ENCODE measurements at regions not wholly inside any gene's neighbourhood (a gene's known extent, or its start where the extent isn't known, plus 50 kb on each side); places are given as distances from the start of the nearest gene placed in this dataset.
"Not testable (repeated sequence)": the region's sequence is repeated elsewhere in the genome, so short reads cannot be mapped to it uniquely, and the experiment has no call there.

DNA sequence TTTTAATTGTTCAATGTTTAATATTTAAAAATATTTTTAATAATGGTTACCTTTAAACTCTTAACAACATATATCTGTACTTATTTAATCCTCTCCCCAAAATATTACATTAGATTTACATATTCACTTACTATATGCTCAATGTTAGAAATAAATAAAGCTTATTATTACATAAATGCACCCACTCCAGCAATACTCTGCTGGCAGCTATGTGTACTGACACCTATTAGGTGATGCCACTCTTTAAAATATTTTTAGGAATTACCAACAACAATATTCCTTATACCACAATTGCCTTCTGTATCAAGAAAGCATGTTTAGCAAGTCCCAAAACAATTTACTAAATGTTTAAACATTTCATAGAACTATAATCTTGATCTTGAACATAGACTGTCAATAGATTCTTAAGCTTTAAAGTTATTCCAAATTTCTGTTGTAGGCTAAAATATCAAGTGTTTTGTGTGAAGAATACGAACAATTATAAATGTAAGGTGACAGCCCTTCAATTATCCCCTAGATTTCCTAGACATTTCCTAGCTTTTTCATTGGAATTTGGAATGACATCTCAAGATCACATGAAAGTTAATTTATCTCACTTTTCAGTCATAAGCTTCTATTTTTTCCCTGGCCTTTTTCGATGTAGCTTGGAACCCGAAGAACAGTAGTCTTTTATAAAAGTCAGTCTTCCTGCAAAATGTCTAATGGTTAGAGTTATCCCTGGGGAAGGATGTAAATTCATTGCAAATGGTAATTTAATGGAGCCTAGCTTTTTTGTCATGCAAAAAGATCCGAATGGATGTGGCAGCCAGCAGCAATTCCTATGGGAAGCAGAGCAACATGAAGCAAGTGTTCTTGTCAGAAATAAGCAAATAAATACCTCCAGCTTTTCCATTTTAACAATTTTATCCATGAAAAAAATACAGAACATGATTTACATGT, 907.5 kb upstream of the ATXN7L3B start:
- Histone ChIP-seq H3K4me3 (no peak overlapping the region), H3K36me3 (no peaks in the 10 kb centered on the region), H3K27ac (no peak overlapping the region), H3K4me1 (replicated peaks) (no peaks in the 10 kb centered on the region), H3K9me3 (replicated peaks) (no peaks in the 10 kb centered on the region), H3K27me3 (replicated peaks) (peaks cover 16% of the 10 kb centered on the region)
- DNase-seq (ENCODE audit: low read depth in 1 of 2, low spot score in 2 of 2), result peak; percentile 55 to 59

DNA sequence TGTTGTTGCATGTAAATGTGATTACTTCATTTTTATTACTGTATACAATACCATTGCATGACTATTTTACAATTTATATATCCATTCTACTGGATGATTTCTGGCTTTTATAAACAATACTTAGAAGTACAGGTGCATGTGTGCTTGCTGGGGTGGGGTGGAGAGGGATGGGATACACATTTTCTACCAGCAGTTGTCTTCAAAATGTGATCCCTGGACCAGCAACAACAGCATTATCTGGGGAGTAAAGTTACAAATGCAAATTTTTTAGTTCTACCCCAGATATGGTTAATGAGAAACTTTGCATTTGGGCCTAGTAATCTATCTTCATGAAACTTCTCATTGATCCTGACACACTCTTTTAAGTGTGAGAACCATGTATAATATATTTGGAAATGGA, 905.4 kb upstream of the ATXN7L3B start:
- Histone ChIP-seq H3K4me3 (no peak overlapping the region), H3K27me3 (replicated peaks) (peaks cover 11% of the 10 kb centered on the region), H3K36me3 (no peaks in the 10 kb centered on the region), H3K4me1 (replicated peaks) (no peaks in the 10 kb centered on the region), H3K27ac (no peak overlapping the region), H3K9me3 (replicated peaks) (no peaks in the 10 kb centered on the region)
- DNase-seq (ENCODE audit: low read depth in 1 of 2, low spot score in 2 of 2), result peak; percentile 53 to 70

DNA sequence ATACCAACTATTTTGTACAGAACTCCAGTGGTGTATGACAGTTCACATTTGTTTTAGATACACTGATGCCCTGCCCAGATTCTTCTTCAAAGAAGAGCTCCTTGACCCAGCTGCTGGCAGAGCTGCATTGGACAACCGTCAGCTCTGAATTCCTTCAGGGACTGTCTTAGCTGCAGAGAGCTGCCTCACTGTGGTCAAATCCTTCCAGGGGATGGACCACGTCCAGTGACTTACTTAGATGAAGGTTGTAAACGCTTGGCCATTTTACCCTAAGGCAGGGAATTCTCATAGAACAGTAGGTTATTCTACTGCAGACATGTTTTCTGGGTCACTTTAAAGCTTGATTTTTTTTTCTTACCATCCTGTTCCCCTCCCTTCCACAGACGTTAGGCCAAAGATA, 905.0 kb upstream of the ATXN7L3B start:
- Histone ChIP-seq H3K27me3 (replicated peaks) (peaks cover 11% of the 10 kb centered on the region), H3K36me3 (no peaks in the 10 kb centered on the region), H3K4me3 (no peak overlapping the region), H3K27ac (no peak overlapping the region), H3K4me1 (replicated peaks) (no peaks in the 10 kb centered on the region), H3K9me3 (replicated peaks) (no peaks in the 10 kb centered on the region)
- DNase-seq (ENCODE audit: low read depth in 1 of 2, low spot score in 2 of 2), result peak; percentile 57 to 81

DNA sequence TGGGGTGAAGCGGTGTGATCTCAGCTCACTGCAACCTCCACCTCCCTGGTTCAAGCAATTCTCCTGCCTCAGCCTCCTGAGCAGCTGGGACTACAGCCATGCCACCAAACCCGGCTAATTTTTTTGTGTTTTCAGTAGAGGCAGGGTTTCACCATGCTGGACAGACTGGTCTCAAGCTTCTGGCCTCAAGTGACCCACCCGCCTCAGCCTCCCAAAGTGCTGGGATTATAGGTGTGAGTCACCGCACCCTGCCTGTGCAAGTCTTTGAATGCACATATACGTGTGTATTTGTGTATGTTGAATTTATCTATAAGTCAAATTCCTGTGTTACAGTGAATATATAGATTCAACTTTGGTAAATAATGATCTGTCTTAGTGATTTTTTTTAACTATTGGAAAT, 898.2 kb upstream of the ATXN7L3B start:
- not testable (repeated sequence) for H3K27me3 ChIP-seq (replicated peaks)

DNA sequence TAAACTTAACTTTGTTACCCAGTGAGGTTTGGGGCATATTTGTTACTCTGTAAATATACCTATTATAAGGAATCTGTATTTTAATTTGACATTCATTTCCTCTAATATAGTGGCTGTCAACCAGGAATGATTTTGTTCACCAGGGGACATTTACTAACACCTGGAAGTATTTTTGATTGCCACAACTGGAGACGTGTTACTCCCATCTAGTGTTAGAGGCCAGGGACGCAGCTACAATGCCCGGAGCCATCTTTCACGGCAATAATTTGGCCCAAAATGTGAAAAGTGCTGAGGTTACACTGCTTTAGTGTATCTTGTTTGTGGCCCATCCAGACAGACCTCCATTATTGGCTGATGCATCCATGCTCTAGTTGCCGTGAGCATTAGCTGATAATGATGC, 881.3 kb upstream of the ATXN7L3B start:
- H3K4me3 ChIP-seq, result no peak overlapping the region
- no peak for DNase-seq (ENCODE audit: low read depth in 1 of 2, low spot score in 2 of 2)
- no peaks in the 10 kb centered on the region for H3K27me3 ChIP-seq (replicated peaks)
- H3K36me3 ChIP-seq, result no peaks in the 10 kb centered on the region
- no peaks in the 10 kb centered on the region for H3K4me1 ChIP-seq (replicated peaks)
- no peak overlapping the region for H3K27ac ChIP-seq
- no peaks in the 10 kb centered on the region for H3K9me3 ChIP-seq (replicated peaks)

More for the DNA sequence above, 898.2 kb upstream of the ATXN7L3B start:
- not testable (repeated sequence) for H3K4me1 ChIP-seq (replicated peaks); DNase-seq (ENCODE audit: low read depth in 1 of 2, low spot score in 2 of 2); H3K9me3 ChIP-seq (replicated peaks); H3K36me3 ChIP-seq; H3K27ac ChIP-seq; H3K4me3 ChIP-seq

DNA sequence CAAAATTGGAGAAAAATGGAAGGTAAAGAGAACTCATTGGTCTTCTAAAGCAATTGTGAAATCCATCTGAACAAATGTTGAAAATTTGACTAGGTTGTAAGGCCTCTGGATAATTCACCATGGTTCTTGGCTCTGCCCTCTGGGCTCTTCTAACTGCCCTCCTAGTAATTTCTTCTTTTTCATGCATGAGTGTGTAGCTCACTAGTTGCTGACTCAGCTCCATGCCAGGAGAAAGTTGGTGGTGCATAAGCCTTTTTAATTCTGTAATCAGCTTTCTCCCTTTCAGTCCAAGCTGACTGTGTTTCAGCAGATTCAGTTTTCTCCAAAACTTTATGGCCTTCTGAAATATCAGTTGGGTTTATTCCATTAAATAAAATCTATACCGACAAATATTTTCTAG, 877.8 kb upstream of the ATXN7L3B start:
- no peak overlapping the region for H3K27ac ChIP-seq
- no peaks in the 10 kb centered on the region for H3K9me3 ChIP-seq (replicated peaks)
- no peaks in the 10 kb centered on the region for H3K4me1 ChIP-seq (replicated peaks)
- H3K36me3 ChIP-seq, result no peaks in the 10 kb centered on the region
- H3K27me3 ChIP-seq (replicated peaks), result no peaks in the 10 kb centered on the region
- H3K4me3 ChIP-seq, result no peak overlapping the region
- no peak for DNase-seq (ENCODE audit: low read depth in 1 of 2, low spot score in 2 of 2)

DNA sequence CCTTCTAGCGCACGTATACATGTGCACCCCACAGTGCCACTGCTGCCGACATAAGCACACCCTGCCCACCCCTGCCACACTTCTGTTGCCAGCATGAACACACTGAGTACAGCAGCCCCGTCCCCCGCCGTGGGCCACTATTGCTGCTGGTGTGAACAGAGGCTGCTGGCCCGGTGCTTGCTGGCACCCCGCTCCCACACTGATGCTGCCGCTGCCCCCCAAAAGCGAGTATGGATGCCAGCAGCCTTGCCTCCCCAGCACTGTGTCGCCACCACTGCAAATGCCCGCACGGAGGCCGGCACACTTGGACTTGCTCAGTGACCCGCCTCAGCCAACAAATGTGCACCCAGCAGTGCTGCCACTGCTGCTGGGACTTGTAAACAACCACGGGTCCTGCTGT, 872.4 kb upstream of the ATXN7L3B start:
- no peaks in the 10 kb centered on the region for H3K36me3 ChIP-seq

DNA sequence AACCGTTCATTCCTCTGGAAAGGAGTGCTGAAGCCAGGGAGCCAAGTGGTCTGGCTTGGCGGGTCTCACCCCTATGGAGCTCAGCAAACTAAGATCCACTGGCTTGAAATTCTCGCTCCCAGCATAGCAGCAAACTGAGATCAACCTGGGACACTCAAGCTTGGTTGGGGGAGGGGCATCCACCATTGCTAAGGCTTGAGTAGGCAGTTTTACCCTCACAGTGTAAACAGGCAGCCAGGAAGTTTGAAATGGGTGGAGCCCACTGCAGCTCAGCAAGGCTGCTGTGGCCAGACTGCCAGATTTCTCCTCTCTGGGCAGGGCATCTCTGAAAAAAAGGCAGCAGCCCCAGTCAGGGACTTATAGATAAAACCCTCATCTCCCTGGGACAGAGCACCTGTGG, 866.1 kb upstream of the ATXN7L3B start:
- not testable (repeated sequence) for H3K4me1 ChIP-seq (replicated peaks); H3K27ac ChIP-seq; DNase-seq (ENCODE audit: low read depth in 1 of 2, low spot score in 2 of 2); H3K27me3 ChIP-seq (replicated peaks); H3K9me3 ChIP-seq (replicated peaks); H3K4me3 ChIP-seq; H3K36me3 ChIP-seq

More for the DNA sequence above, 872.4 kb upstream of the ATXN7L3B start:
- no peak overlapping the region for H3K27ac ChIP-seq
- no peaks in the 10 kb centered on the region for H3K4me1 ChIP-seq (replicated peaks)
- H3K4me3 ChIP-seq, result no peak overlapping the region
- H3K27me3 ChIP-seq (replicated peaks), result no peaks in the 10 kb centered on the region
- DNase-seq (ENCODE audit: low read depth in 1 of 2, low spot score in 2 of 2), result no peak
- H3K9me3 ChIP-seq (replicated peaks), result no peaks in the 10 kb centered on the region; the same call in 1 of the 2 replicates

DNA sequence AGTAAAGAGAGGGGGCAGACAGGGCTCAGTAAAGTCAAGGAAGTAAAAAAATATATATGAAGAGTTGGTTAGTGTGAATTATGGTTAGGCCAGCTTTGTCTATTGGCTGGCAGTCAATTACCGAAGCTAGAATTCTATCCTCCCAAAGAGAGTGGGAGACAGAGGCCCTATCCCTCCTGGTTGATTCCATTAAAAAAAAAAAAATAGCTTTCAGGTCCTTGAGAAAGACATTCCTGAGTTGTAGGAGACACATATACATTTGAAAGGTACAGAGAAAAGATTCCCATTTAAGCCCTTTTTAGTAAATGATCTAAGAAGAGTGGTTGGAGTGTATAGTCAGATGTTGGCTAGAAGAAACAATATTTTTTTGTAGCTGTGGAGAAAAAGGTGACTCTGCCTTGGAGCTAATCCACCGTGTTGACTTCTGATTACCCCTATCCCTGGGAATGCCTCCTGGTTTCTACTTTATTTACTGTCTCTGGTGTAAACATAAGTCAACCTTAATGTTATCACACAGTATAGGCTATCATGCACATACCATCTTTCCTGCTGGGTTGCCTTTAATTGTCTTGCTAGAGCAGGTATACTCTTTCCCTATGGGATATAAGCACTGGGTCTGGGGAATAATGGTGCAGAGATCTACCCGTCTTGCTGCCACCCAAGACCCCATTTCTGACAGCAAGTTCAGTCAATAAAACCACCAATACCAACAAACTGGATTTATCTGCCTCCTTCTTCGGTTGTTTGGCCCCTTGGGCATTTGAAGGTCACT, 859.9 kb upstream of the ATXN7L3B start:
- no peaks in the 10 kb centered on the region for H3K36me3 ChIP-seq
- no peak for DNase-seq (ENCODE audit: low read depth in 1 of 2, low spot score in 2 of 2)
- no peak overlapping the region for H3K4me3 ChIP-seq
- no peak overlapping the region for H3K27ac ChIP-seq
- H3K27me3 ChIP-seq (replicated peaks), result no peaks in the 10 kb centered on the region
- H3K4me1 ChIP-seq (replicated peaks), result no peaks in the 10 kb centered on the region
- no peaks in the 10 kb centered on the region for H3K9me3 ChIP-seq (replicated peaks)

DNA sequence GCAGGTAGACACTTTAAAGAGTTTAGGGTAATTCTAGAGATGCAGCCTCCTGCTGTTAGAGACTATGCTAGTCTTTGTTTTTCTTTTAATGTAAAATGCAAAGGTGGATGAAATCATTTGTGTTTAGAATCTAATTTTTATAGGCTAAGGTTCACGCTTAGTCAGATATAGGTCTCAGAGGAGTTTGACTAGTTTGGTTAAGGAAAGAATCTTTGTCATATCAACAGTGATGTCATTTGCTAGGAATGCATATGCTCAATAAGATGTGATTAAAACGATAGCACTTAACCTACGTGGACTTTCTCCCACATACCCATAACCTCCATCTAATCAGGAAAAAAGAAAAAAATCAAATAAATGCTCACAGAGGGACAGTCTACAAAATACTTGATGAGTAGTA, 859.3 kb upstream of the ATXN7L3B start:
- Histone ChIP-seq H3K4me3 (no peak overlapping the region), H3K4me1 (replicated peaks) (no peaks in the 10 kb centered on the region), H3K9me3 (replicated peaks) (no peaks in the 10 kb centered on the region), H3K36me3 (no peaks in the 10 kb centered on the region), H3K27ac (no peak overlapping the region), H3K27me3 (replicated peaks) (no peaks in the 10 kb centered on the region)
- no peak for DNase-seq (ENCODE audit: low read depth in 1 of 2, low spot score in 2 of 2)

DNA sequence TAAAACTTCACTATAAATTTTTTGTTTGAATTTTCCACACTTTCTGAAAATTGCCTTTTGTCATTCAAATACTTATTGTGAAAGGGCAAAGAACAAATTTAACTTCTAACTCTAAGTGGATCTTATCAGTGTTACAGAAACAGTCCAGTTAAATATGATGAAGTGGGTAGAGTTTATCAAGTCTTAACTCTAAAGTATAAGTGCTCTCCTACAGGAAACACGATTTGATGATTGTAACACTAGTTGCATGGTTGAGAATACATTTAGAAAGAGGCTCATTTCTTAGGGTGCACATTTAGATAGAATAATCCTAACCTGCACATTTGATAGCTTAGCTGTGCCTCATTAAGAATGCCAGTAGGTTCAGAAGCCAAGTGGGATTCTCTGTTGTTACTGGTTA, 838.3 kb upstream of the ATXN7L3B start:
- no peak for DNase-seq (ENCODE audit: low read depth in 1 of 2, low spot score in 2 of 2)
- Histone ChIP-seq H3K27ac (no peak overlapping the region), H3K9me3 (replicated peaks) (no peaks in the 10 kb centered on the region), H3K4me1 (replicated peaks) (no peaks in the 10 kb centered on the region), H3K4me3 (no peak overlapping the region), H3K36me3 (no peaks in the 10 kb centered on the region), H3K27me3 (replicated peaks) (no peaks in the 10 kb centered on the region)

DNA sequence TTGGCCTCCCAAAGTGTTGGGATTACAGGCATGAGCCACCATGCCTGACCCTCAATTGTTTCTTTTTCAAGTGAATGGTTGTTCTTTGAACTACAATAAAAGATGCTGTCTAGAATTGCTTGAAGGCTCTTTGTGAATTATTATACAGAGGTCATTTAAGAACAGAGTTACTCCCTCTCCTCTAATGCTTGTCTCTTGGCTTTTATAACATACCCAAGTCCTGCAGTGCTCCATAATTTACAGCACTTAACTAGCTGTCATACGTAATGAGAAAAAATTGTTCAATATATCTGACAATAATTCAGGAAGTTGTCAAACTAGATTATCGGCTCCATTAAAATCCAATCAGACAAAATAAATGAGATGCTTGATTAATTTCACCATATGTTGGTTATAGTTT, 823.0 kb upstream of the ATXN7L3B start:
- DNase-seq (ENCODE audit: low read depth in 1 of 2, low spot score in 2 of 2), result no peak
- H3K4me3 ChIP-seq, result no peak overlapping the region
- H3K4me1 ChIP-seq (replicated peaks), result no peaks in the 10 kb centered on the region
- no peaks in the 10 kb centered on the region for H3K27me3 ChIP-seq (replicated peaks)
- no peaks in the 10 kb centered on the region for H3K36me3 ChIP-seq
- H3K27ac ChIP-seq, result no peak overlapping the region
- no peaks in the 10 kb centered on the region for H3K9me3 ChIP-seq (replicated peaks)

DNA sequence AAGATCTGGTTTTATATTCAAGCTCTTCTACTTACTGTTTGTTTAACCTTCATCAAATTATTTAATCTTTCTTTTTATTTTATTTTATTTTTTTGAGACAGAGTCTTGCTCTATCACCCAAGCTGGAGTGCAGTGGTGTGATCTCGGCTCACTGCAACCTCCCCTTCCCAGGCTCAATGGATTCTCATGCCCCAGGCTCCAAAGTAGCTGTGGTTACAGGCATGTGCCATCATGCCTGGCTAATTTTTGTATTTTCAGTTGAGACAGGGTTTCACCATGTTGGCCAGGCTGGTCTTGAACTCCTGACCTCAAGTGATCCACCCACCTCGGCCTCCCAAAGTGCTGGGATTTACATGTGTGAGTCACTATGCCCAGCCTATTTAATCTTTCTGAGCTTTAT, 821.5 kb upstream of the ATXN7L3B start:
- H3K27ac ChIP-seq; H3K27me3 ChIP-seq (replicated peaks); H3K4me3 ChIP-seq; DNase-seq (ENCODE audit: low read depth in 1 of 2, low spot score in 2 of 2); H3K36me3 ChIP-seq; H3K9me3 ChIP-seq (replicated peaks); H3K4me1 ChIP-seq (replicated peaks): not testable (repeated sequence)

DNA sequence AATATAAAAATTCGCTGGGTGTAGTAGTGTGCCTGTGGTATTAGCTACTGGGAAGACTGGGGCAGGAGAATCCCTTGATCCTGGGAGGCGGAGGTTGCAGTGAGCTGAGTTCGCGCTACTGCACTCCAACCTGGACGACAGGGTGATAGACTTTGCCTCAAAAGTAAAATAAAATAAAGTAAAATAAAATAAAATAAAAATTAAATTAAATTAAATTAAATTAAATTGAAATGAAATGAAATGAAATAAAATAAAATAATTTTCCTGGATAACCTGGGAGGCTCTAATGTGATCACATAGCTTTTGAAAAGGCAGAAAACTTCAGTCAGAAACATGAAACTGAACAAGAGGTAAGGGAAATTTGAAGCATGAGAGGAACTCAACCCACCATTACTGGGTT, 818.4 kb upstream of the ATXN7L3B start:
- DNase-seq (ENCODE audit: low read depth in 1 of 2, low spot score in 2 of 2), result no peak
- H3K27ac ChIP-seq, result no peak overlapping the region
- no peaks in the 10 kb centered on the region for H3K36me3 ChIP-seq
- H3K4me1 ChIP-seq (replicated peaks), result no peaks in the 10 kb centered on the region
- no peaks in the 10 kb centered on the region for H3K9me3 ChIP-seq (replicated peaks)
- H3K27me3 ChIP-seq (replicated peaks), result no peaks in the 10 kb centered on the region
- no peak overlapping the region for H3K4me3 ChIP-seq
